Smooth muscle cell (in vitro differentiated cells): ENCODE measurements at regions not wholly inside any gene's neighbourhood (a gene's known extent, or its start where the extent isn't known, plus 50 kb on each side); places are given as distances from the start of the nearest gene placed in this dataset.

Experiments used
- DNase-seq: peaks from one replicate; lab custom pipeline; 2025; ENCODE audit not compliant: unreplicated experiment; lab: John Stamatoyannopoulos, UW
- H2AFZ ChIP-seq: fragments of 200-600 bp; sonication (generic); 2 replicates; pipeline ENCODE4 v1.6.0; 2016; ENCODE audit warnings: antibody characterized with exemption, low read depth, mild to moderate bottlenecking
- H3F3A ChIP-seq: fragments of 200-600 bp; sonication (generic); 2 replicates; pipeline ENCODE4 v1.6.0; 2017; ENCODE audit warnings: antibody characterized with exemption, low read depth
- H3K27ac ChIP-seq: fragments of 200-600 bp; sonication (generic); 2 replicates; pipeline ENCODE4 v1.5.1; 2016; ENCODE audit warnings: low read depth, mild to moderate bottlenecking
- H3K27me3 ChIP-seq: fragments of 200-600 bp; sonication (generic); 2 replicates; pipeline ENCODE4 v1.6.1; 2016; ENCODE audit warnings: low read depth, mild to moderate bottlenecking
- H3K36me3 ChIP-seq: fragments of 200-600 bp; sonication (generic); 2 replicates; pipeline ENCODE4 v1.5.1; 2016; ENCODE audit warnings: low read depth
- H3K4me1 ChIP-seq: fragments of 200-600 bp; sonication (generic); 2 replicates; pipeline ENCODE4 v1.5.1; 2016; ENCODE audit warnings: low read depth
- H3K4me2 ChIP-seq: fragments of 200-600 bp; sonication (generic); 2 replicates; pipeline ENCODE4 v1.6.0; 2016; ENCODE audit warnings: mild to moderate bottlenecking
- H3K4me3 ChIP-seq: fragments of 200-600 bp; sonication (generic); 2 replicates; pipeline ENCODE4 v1.5.1; 2016; ENCODE audit warnings: mild to moderate bottlenecking
- H3K79me2 ChIP-seq: fragments of 200-600 bp; sonication (generic); 2 replicates; pipeline ENCODE4 v1.6.0; 2016; ENCODE audit warnings: low read depth, mild to moderate bottlenecking
- H3K9ac ChIP-seq: fragments of 200-600 bp; sonication (generic); 2 replicates; pipeline ENCODE4 v1.6.0; 2016; ENCODE audit warnings: low read depth
- H3K9me3 ChIP-seq: fragments of 200-600 bp; sonication (generic); replicated peaks from 2 replicates; pipeline ENCODE4 v1.5.1; 2016; ENCODE audit warnings: low read depth
- H4K20me1 ChIP-seq: fragments of 200-600 bp; sonication (generic); 2 replicates; pipeline ENCODE4 v1.6.0; 2016; ENCODE audit warnings: low read depth
- CTCF ChIP-seq: fragments of 200-600 bp; sonication (generic); IDR thresholded peaks from 2 replicates; pipeline ENCODE4 v1.5.1; 2017; ENCODE audit warnings: borderline replicate concordance, mild to moderate bottlenecking, antibody characterized with exemption; ENCODE audit not compliant: insufficient read depth, poor library complexity, severe bottlenecking
- whole genome bisulfite sequencing: methylation state at CpG from one replicate; pipeline ENCODE4 v1.1.7; 2016; ENCODE audit warnings: low lambda C conversion rate; 5-methylcytosine and 5-hydroxymethylcytosine counted together

DNA sequence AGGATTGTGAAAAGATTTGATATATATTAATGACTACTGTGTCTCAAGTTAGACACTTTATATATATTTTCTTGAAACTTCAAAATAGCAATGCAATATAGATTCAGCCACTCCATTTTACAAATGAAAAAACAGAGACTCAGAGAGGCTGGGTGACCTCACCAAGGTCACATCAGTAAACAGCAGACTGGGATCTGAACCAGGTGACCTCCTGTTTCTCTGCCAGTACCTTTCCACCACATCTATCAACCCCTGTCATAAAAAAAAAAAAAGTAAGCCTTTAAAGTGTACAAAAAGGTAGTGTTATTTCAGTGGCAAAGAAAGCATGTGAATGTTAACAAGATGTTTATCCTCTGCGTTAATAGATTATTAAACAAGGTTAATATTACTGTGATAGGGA, 466.5 kb upstream of the DYNLRB2 start:
- Histone ChIP-seq H3K9ac (no peak overlapping the region), H3K4me3 (no peak overlapping the region), H3K4me2 (no peak overlapping the region), H2AFZ (no peak overlapping the region), H3K36me3 (no peaks in the 10 kb centered on the region), H3K4me1 (no peaks in the 10 kb centered on the region), H3K27me3 (no peaks in the 10 kb centered on the region), H3K27ac (no peak overlapping the region), H3F3A (no peaks in the 10 kb centered on the region), H4K20me1 (no peaks in the 10 kb centered on the region), H3K9me3 (no peaks in the 10 kb centered on the region), H3K79me2 (no peaks in the 10 kb centered on the region)
- TF ChIP-seq CTCF: no peak
- 98% methylated on average over 1 of the region's 1 CpG for WGBS
- DNase-seq: no peak

DNA sequence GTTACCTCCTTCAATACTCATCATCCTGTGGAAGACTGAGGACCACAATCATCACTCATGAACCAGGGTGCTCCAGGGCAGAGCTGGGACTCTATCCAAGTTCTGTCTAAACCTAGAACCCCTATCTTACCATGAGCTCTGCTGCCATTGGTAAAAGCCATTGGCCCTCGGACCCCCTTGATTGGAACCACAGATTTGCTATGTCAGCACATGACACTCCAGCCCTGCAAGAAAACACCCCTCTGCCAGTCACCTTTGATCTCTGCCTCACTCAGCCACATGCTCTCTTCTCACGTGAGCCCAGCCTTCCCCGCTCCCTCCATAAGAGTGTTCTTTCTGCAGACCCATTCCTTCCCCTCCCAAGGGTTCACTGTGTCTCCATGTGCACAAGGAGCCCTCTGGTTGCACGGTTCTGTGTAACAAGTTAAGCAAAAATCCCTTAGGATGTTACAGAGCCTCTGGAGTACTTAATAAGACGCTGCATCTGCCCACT, 468.8 kb upstream of the DYNLRB2 start:
- H4K20me1 ChIP-seq: no peaks in the 10 kb centered on the region
- no peak overlapping the region for H3K4me2 ChIP-seq
- no peak overlapping the region for H3K4me3 ChIP-seq
- H3K79me2 ChIP-seq: no peaks in the 10 kb centered on the region
- no peak overlapping the region for H3K27ac ChIP-seq
- no peak for DNase-seq
- no peaks in the 10 kb centered on the region for H3K27me3 ChIP-seq
- H2AFZ ChIP-seq: no peak overlapping the region
- no peaks in the 10 kb centered on the region for H3K36me3 ChIP-seq
- H3K9me3 ChIP-seq: no peaks in the 10 kb centered on the region
- no peak overlapping the region for H3K9ac ChIP-seq
- no peaks in the 10 kb centered on the region for H3F3A ChIP-seq
- 89% methylated on average over 5 of the region's 5 CpGs for WGBS
- no peaks in the 10 kb centered on the region for H3K4me1 ChIP-seq
- no peak for TF ChIP-seq CTCF

GRCh38 chr16:80066805-80067580, 466.5 kb upstream of the MAF start:
- Histone ChIP-seq H3K4me1 (no peaks in the 10 kb centered on the region), H3F3A (no peaks in the 10 kb centered on the region), H3K4me2 (no peak overlapping the region), H3K9ac (no peak overlapping the region), H2AFZ (no peak overlapping the region), H3K27ac (no peak overlapping the region), H3K27me3 (no peaks in the 10 kb centered on the region), H3K79me2 (no peaks in the 10 kb centered on the region), H4K20me1 (no peaks in the 10 kb centered on the region), H3K9me3 (no peaks in the 10 kb centered on the region), H3K36me3 (no peaks in the 10 kb centered on the region), H3K4me3 (no peak overlapping the region)
- no peak for DNase-seq
- TF ChIP-seq CTCF: no peak
- WGBS: 86% methylated on average over 12 of the region's 12 CpGs

- Histone ChIP-seq H3K79me2 (no peaks in the 10 kb centered on the region), H3K36me3 (no peaks in the 10 kb centered on the region), H3K4me1 (no peaks in the 10 kb centered on the region), H3K9me3 (no peaks in the 10 kb centered on the region), H3K4me3 (no peak overlapping the region), H4K20me1 (no peaks in the 10 kb centered on the region), H3K9ac (no peak overlapping the region), H3K27me3 (no peaks in the 10 kb centered on the region), H3K4me2 (no peak overlapping the region), H3K27ac (no peak overlapping the region), H3F3A (peaks cover 1% of the 10 kb centered on the region), H2AFZ (no peak overlapping the region)
- WGBS: 75% methylated on average over 3 of the region's 3 CpGs
- no peak for DNase-seq
- no peak for TF ChIP-seq CTCF
Observed at GRCh38 chr16:80065541-80065940, 465.0 kb upstream of the MAF start.
